ENCODE measurements at regions not wholly inside any gene's neighbourhood (a gene's known extent, or its start where the extent isn't known, plus 50 kb on each side); places are given as distances from the start of the nearest gene placed in this dataset.

DNA sequence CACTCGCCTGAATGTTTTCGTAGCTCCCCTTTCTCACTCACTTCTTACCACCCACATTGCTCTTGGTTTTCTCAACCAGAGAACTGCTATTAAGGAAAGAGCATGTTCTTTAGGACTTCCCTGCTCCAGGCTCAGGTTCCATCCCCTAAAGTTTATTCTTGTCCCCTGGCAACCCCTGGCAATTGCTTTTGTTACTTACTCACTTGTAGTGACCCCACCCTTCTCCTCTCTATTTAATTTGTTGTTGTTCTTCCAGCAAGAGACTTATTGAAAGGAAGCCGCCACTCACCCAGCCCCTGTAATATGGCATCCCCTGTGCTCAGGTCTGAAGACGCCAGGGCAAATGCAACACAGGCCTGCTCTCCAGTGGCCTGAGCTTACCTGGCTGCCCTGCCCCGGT, 233.7 kb upstream of the SOX21 start:
- intact Hi-C loops (cut with micrococcal nuclease): no loop called here

More for the DNA sequence above, 233.7 kb upstream of the SOX21 start:
- H4K5ac ChIP-seq (ENCODE audit: low read depth, low read length): no peak overlapping the region
- ChIA-PET CTCF (no interaction called here), POLR2A (ENCODE audit: unreplicated experiment) (no interaction called here)
- H3K14ac ChIP-seq (replicated peaks; ENCODE audit: low read depth, low read length): no peak overlapping the region
- H3K9ac ChIP-seq (ENCODE audit: low read depth, low read length): no peak overlapping the region
- 100% methylated on average over 1 of the region's 5 CpGs; no CpG with 5 or more reads in 1 of the 2 experiments for WGBS, 2 experiments (ENCODE audit: extremely low coverage in 2 of 2, insufficient read length in 1 of 2)
- H3K23ac ChIP-seq (ENCODE audit: low read depth, low read length): no peak overlapping the region
- no peaks in the 10 kb centered on the region for H3K9me1 ChIP-seq (ENCODE audit: insufficient read depth, low read length)
- H2BK5ac ChIP-seq (ENCODE audit: low read depth, low read length, poor library complexity, severe bottlenecking): no peak overlapping the region
- H3K56ac ChIP-seq (ENCODE audit: extremely low read depth, insufficient read depth, low read length): no peak overlapping the region
- H3K36me3 ChIP-seq (ENCODE audit: control insufficient read depth, insufficient read depth, low read length): no peaks in the 10 kb centered on the region
- H2BK120ac ChIP-seq (ENCODE audit: low read depth, low read length): no peak overlapping the region
- H3K4me2 ChIP-seq (ENCODE audit: low read depth, low read length): no peak overlapping the region
- dilution Hi-C loops (cut with HindIII; ENCODE audit: low sequenced_read_pairs, unreplicated experiment): no loop called here
- H3K27me3 ChIP-seq (ENCODE audit: control insufficient read depth, insufficient read depth, low read length): no peaks in the 10 kb centered on the region
- H3K79me1 ChIP-seq (ENCODE audit: low read depth in 1 of 2, low read length in 2 of 2): no peaks in the 10 kb centered on the region
- DNase-seq (no peak), ATAC-seq (ENCODE audit: low read depth) (no peak)
- no peak overlapping the region for H2BK20ac ChIP-seq (ENCODE audit: low read depth, low read length)
- no peaks in the 10 kb centered on the region for H4K20me1 ChIP-seq (ENCODE audit: insufficient read depth, low read length)
- no TSS peak for BruUV-seq (replicated peaks)
- TF ChIP-seq FOS (IDR thresholded peaks at IDR 0.05; ENCODE audit: low read depth, low read length) (no peak), ELK1 (IDR thresholded peaks at IDR 0.05; ENCODE audit: borderline replicate concordance, low read depth, low read length) (no peak), POLR2A (IDR thresholded peaks at IDR 0.05; ENCODE audit: low read depth, low read length) (no peak), MXI1 (IDR thresholded peaks at IDR 0.05; ENCODE audit: borderline replicate concordance, low read depth, low read length) (no peak), CHD1 (IDR thresholded peaks at IDR 0.05; ENCODE audit: low read depth, low read length) (no peak), RCOR1 (IDR thresholded peaks at IDR 0.05; ENCODE audit: insufficient replicate concordance, low read length) (no peak), MAFK (IDR thresholded peaks at IDR 0.05; ENCODE audit: low read depth, low read length) (no peak), SMC3 (IDR thresholded peaks at IDR 0.05; ENCODE audit: low read depth, low read length) (no peak), MAZ (IDR thresholded peaks at IDR 0.05; ENCODE audit: borderline replicate concordance, low read depth, low read length) (no peak), CEBPB (IDR thresholded peaks at IDR 0.05; ENCODE audit: low read depth, low read length) (no peak), NFE2L2 (IDR thresholded peaks at IDR 0.05; ENCODE audit: low read depth, low read length) (no peak), BHLHE40 (IDR thresholded peaks at IDR 0.05; ENCODE audit: low read depth, low read length) (no peak), USF2 (IDR thresholded peaks at IDR 0.05; ENCODE audit: low read depth, low read length) (no peak), RFX5 (IDR thresholded peaks at IDR 0.05; ENCODE audit: low read depth, low read length) (no peak), RAD21 (IDR thresholded peaks at IDR 0.05; ENCODE audit: low read length) (no peak)
- TF ChIP-seq, protein P1, sequence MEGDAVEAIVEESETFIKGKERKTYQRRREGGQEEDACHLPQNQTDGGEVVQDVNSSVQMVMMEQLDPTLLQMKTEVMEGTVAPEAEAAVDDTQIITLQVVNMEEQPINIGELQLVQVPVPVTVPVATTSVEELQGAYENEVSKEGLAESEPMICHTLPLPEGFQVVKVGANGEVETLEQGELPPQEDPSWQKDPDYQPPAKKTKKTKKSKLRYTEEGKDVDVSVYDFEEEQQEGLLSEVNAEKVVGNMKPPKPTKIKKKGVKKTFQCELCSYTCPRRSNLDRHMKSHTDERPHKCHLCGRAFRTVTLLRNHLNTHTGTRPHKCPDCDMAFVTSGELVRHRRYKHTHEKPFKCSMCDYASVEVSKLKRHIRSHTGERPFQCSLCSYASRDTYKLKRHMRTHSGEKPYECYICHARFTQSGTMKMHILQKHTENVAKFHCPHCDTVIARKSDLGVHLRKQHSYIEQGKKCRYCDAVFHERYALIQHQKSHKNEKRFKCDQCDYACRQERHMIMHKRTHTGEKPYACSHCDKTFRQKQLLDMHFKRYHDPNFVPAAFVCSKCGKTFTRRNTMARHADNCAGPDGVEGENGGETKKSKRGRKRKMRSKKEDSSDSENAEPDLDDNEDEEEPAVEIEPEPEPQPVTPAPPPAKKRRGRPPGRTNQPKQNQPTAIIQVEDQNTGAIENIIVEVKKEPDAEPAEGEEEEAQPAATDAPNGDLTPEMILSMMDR (conservative IDR thresholded peaks at IDR 0.05; ENCODE audit: low read depth, low read length): no peak
- H3K27ac ChIP-seq (ENCODE audit: insufficient read depth, low read length): no peak overlapping the region
- no peak overlapping the region for H2AK5ac ChIP-seq (ENCODE audit: low read depth, low read length)
- H3K4me1 ChIP-seq (ENCODE audit: control insufficient read depth, insufficient read depth, low read length): no peaks in the 10 kb centered on the region
- no peak overlapping the region for H4K91ac ChIP-seq (ENCODE audit: insufficient read depth, low read depth, low read length)
- in situ Hi-C loops (cut with MboI; ENCODE audit: low sequenced_read_pairs): no loop called here
- H2AFZ ChIP-seq (replicated peaks; ENCODE audit: low read length, poor library complexity): no peak overlapping the region
- H3K4ac ChIP-seq (ENCODE audit: low read depth, low read length): no peak overlapping the region
- H2AK9ac ChIP-seq (replicated peaks; ENCODE audit: low read depth, low read length, poor library complexity): no peak overlapping the region
- H3K9me3 ChIP-seq (ENCODE audit: control insufficient read depth, insufficient read depth, low read length): no peaks in the 10 kb centered on the region
- H4K8ac ChIP-seq (ENCODE audit: low read depth in 2 of 2, low read length in 2 of 2): no peak overlapping the region
- H3K18ac ChIP-seq (ENCODE audit: low read depth, low read length): no peak overlapping the region
- H3K4me3 ChIP-seq (ENCODE audit: insufficient read depth, low read depth, low read length): no peak overlapping the region
- H2BK15ac ChIP-seq (ENCODE audit: low read depth, low read length): no peak overlapping the region
